ENCODE measurements at regions not wholly inside any gene's neighbourhood (a gene's known extent, or its start where the extent isn't known, plus 50 kb on each side); places are given as distances from the start of the nearest gene placed in this dataset.

GRCh38 chr7:68535266-68535665 lies 1063.0 kb upstream of the AUTS2 start:
- Histone ChIP-seq H3K27me3 (no peaks in the 10 kb centered on the region), H3K9me3 (no peaks in the 10 kb centered on the region), H3K4me3 (no peak overlapping the region), H3K36me3 (no peaks in the 10 kb centered on the region)
- DNase-seq: no peak

- H3K4me3 ChIP-seq: no peak overlapping the region
- no peaks in the 10 kb centered on the region for H3K27me3 ChIP-seq
- DNase-seq: no peak
- H3K9me3 ChIP-seq: no peaks in the 10 kb centered on the region
- H3K36me3 ChIP-seq: no peaks in the 10 kb centered on the region
These were observed 1061.1 kb upstream of the AUTS2 start for GRCh38 chr7:68537051-68537773.

- H3K27me3 ChIP-seq: no peaks in the 10 kb centered on the region
- no peak for DNase-seq
- H3K9me3 ChIP-seq: no peaks in the 10 kb centered on the region
- no peak overlapping the region for H3K4me3 ChIP-seq
- H3K36me3 ChIP-seq: no peaks in the 10 kb centered on the region
These were observed 1060.6 kb upstream of the AUTS2 start for GRCh38 chr7:68537774-68538071.

- H3K27me3 ChIP-seq: no peaks in the 10 kb centered on the region
- no peak overlapping the region for H3K4me3 ChIP-seq
- DNase-seq: no peak
- no peaks in the 10 kb centered on the region for H3K36me3 ChIP-seq
- H3K9me3 ChIP-seq: no peaks in the 10 kb centered on the region
These were observed 1055.4 kb upstream of the AUTS2 start for GRCh38 chr7:68542831-68543230.

DNA sequence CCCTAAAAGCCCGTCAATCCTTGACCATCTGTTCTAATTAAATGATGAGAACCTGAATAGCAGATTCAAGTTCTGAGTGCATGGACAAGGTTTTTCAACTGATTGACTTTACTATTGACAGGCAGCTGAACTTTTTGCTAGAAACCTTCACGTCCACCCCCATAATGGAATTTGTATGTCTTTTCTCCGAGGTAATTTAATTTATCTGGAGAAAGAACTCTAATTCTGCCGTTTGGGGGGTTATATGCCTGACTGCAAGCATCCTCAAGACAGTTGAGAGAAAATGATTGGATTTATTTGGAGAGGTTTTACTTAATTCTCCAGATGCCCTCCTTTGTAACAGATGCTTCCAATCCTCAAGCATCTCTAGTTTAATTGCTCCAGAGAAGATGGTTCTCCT lies 1053.4 kb upstream of the AUTS2 start:
- H3K9me3 ChIP-seq: no peaks in the 10 kb centered on the region
- no peak overlapping the region for H3K4me3 ChIP-seq
- DNase-seq: no peak
- H3K27me3 ChIP-seq: no peaks in the 10 kb centered on the region
- H3K36me3 ChIP-seq: no peaks in the 10 kb centered on the region

DNA sequence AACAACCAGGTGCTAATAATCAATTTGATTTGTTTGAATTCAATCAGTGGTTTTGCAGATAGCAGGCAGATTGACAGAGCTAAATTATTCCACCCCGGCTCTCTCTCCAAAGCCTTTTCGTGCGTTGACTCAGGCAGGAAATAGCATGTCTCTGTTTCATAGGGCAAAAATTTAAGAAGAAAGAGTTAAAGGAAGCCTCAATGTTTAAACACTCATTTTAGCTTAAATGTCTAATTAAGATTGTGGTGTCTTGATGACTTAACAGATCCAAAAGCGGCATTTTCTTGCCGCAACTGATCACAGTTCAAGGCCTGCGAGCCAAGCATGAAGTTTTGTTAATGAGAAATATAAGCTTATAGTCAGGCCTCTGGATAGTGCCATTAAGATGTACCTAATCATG lies 1051.1 kb upstream of the AUTS2 start:
- no peaks in the 10 kb centered on the region for H3K27me3 ChIP-seq
- no peaks in the 10 kb centered on the region for H3K9me3 ChIP-seq
- DNase-seq: no peak
- no peaks in the 10 kb centered on the region for H3K36me3 ChIP-seq
- H3K4me3 ChIP-seq: no peak overlapping the region

DNA sequence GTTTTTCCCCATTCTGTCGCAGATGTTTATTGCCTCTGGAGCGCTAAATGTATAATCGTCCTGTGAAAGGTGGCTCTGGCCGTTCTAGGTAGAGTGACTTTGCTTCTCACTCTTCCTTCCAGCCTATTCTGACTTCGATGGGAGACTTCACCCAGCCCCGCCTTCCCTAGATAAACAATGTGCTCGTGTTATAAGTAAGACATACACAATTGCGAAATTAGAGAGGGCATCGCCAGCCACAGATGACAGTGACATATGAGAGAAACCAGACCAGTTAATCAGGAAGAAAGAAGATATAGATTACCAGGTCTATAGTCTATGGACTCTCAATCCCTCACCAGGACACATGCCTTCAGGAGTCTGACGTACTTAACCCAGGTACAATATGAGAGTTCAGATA lies 1050.5 kb upstream of the AUTS2 start:
- H3K9me3 ChIP-seq: no peaks in the 10 kb centered on the region
- H3K4me3 ChIP-seq: no peak overlapping the region
- H3K36me3 ChIP-seq: no peaks in the 10 kb centered on the region
- DNase-seq: no peak
- H3K27me3 ChIP-seq: no peaks in the 10 kb centered on the region

DNA sequence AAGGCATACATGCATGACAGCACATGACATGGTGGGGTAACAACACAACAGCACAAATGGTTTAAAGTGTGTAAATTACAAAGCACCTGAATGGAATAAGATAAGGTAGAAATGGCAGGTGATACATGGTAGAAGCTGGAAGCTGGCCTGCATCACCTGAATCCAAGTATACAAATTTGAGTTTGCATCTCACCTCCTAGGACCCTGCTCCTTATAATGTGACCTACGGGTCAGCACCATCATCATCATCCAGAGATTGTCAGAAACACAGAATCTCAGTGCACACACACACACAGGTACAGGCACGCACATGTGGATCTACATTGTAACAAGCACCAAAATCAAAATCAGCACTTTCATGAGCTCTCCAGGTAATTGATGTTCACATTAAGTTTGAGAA lies 1048.2 kb upstream of the AUTS2 start:
- Histone ChIP-seq H3K27me3 (no peaks in the 10 kb centered on the region), H3K9me3 (no peaks in the 10 kb centered on the region), H3K36me3 (no peaks in the 10 kb centered on the region), H3K4me3 (no peak overlapping the region)
- DNase-seq: no peak

- DNase-seq: no peak
- H3K36me3 ChIP-seq: no peaks in the 10 kb centered on the region
- H3K9me3 ChIP-seq: no peaks in the 10 kb centered on the region
- H3K27me3 ChIP-seq: no peaks in the 10 kb centered on the region
- no peak overlapping the region for H3K4me3 ChIP-seq
These were observed 1047.6 kb upstream of the AUTS2 start for GRCh38 chr7:68550635-68551034.

DNA sequence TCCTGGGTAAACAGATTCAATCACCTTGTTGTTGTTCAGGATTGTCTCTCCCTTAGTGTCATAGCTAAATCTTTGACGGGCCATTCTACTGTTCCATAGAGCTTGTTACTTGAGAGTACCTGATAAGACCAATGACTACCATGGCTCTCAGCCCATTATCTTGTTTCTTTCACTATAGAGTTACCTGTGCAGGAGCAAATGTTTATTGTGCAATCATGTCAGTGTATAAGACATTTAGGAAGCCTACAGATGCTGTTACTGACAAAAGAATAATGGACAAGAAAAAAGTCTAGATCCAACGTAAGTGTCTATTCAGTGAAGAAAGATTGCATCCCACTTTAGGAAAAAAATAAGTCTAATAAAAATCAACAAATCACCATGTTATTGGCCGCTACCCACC lies 1041.7 kb upstream of the AUTS2 start:
- no peak for DNase-seq
- H3K4me3 ChIP-seq: no peak overlapping the region
- H3K27me3 ChIP-seq: no peaks in the 10 kb centered on the region
- H3K9me3 ChIP-seq: no peaks in the 10 kb centered on the region
- no peaks in the 10 kb centered on the region for H3K36me3 ChIP-seq

DNA sequence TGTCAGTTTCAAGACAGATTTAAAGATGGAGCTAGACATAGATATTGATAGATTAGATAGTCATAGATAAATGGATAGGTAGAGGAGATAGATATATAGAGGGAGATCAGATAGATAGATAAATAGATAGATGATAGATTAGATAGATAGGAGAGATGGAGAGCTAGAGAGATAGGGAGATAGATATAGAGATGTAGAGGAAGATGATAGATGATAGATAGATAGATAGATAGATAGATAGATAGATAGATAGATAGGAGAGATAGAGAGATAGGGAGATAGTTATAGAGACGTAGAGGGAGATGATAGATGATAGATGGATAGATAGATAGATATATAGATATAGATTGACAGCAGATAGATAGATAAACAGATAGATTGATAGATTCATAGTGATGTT lies 1038.8 kb upstream of the AUTS2 start:
- Histone ChIP-seq H3K36me3 (no peaks in the 10 kb centered on the region), H3K27me3 (no peaks in the 10 kb centered on the region), H3K4me3 (no peak overlapping the region), H3K9me3 (no peaks in the 10 kb centered on the region)
- DNase-seq: no peak

DNA sequence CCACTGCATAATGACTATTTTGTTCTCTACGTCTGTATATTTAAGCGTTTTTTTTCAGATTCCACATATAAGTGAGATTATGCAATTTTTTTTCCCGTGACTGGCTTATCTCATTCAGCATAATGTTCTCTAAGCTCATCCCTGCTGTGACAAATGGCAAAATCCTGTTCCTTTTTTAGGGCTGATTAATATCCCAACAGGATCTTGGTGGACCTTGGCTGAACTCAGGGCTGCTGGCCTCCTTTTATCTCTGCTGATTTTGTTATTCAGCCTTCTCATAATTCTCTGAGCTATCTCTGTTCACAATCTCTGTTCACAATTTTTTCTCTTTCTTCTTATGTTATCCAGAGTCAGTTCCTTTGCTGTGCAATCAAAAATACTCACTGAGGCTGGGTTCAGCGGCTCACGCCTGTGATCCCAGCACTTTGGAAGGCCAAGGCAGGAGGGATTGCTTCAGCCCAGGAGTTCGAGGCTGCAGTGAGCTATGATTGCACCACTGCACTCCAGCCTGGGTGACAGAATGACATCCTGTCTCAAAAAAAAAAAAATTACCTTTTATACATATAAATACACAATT lies 1035.9 kb upstream of the AUTS2 start:
- no peak for DNase-seq
- Histone ChIP-seq H3K27me3 (no peaks in the 10 kb centered on the region), H3K36me3 (no peaks in the 10 kb centered on the region), H3K4me3 (no peak overlapping the region), H3K9me3 (no peaks in the 10 kb centered on the region)

- Histone ChIP-seq H3K4me3 (no peak overlapping the region), H3K9me3 (no peaks in the 10 kb centered on the region), H3K27me3 (no peaks in the 10 kb centered on the region), H3K36me3 (no peaks in the 10 kb centered on the region)
- DNase-seq: no peak
These were observed 1033.8 kb upstream of the AUTS2 start for GRCh38 chr7:68564306-68565135.

GRCh38 chr7:68571286-68571685 lies 1027.0 kb upstream of the AUTS2 start:
- H3K9me3 ChIP-seq: no peaks in the 10 kb centered on the region
- H3K4me3 ChIP-seq: no peak overlapping the region
- H3K36me3 ChIP-seq: no peaks in the 10 kb centered on the region
- no peak for DNase-seq
- no peaks in the 10 kb centered on the region for H3K27me3 ChIP-seq

DNA sequence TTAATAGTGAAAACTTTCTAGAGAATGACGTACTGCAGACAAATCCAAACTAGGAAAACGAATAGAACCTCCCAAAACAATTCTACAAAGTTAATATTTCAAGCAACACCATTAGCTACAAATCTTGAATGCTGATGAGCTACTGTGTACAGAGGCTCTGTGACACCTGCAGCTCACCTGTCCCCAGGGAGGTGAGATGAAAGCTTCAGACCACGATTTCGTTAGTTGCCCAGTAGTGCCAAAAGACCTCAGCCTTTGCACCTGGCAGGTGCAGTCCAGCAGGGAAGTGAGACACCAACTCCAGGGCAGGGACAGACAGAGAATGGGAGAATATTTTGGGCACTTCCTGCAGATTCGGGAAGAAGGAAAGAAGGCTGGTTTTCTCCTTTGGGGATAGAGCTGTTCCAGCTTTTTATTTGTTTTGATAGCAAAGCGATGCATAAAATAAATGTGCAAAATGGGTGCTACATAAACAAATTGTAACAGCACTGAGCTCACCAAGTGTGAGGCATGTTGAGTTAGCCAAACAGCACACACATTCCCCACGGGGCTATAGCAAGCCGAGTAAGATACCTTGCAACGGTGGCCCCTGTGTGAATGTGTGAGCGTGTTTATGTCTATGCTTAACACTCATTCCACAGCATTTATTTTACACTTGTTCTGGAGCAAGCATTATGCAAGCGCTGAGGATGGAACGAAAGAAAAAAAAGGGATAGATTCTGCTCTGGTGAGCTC lies 1024.8 kb upstream of the AUTS2 start:
- no peak for DNase-seq
- no peaks in the 10 kb centered on the region for H3K36me3 ChIP-seq
- no peak overlapping the region for H3K4me3 ChIP-seq
- H3K9me3 ChIP-seq: no peaks in the 10 kb centered on the region
- H3K27me3 ChIP-seq: no peaks in the 10 kb centered on the region

DNA sequence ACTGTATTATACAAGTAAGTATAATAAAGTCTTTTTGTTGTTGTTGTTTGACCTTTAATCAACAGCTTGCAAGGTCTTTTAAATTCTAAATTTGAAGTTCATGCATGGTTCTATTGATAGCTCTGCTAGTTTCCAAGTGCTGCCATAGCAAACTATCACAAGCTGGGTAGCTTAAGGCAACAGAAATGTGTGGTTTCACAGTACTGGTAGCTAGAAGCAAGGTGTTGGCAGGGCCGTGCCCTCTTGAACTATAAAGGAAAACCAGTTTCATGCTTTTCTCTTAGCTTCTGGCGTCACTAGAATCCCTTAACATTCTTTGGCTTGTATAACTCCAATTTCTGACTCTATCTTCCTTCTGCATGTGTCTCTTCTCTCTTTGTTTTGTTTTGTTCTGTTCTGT lies 1021.9 kb upstream of the AUTS2 start:
- H3K27me3 ChIP-seq: no peaks in the 10 kb centered on the region
- H3K36me3 ChIP-seq: no peaks in the 10 kb centered on the region
- H3K4me3 ChIP-seq: no peak overlapping the region
- DNase-seq: no peak
- no peaks in the 10 kb centered on the region for H3K9me3 ChIP-seq

DNA sequence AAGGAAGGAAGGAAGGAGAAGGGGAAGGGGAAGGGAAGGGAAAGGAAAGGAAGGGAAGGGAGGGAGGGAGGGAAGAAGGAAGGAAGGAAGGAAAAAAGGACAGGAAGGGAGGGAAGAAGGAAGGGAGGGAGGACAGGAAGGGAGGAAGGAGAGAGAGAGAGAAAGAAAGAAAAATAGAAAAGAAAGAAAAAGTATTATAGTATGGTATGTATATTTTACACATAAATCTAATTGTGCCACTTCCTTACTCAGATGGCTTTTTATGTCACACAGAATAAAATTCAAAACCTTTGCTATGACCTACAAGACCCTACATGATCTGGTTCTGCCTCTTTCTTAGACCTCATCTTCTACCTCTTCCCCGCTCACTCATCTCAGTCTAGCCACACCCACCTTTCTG lies 1016.9 kb upstream of the AUTS2 start:
- Histone ChIP-seq H3K4me3 (no peak overlapping the region), H3K27me3 (no peaks in the 10 kb centered on the region), H3K9me3 (no peaks in the 10 kb centered on the region), H3K36me3 (no peaks in the 10 kb centered on the region)
- DNase-seq: no peak

Data from MG63 (cell line).